Thymus (tissue), 11 donors: ENCODE measurements at regions not wholly inside any gene's neighbourhood (a gene's known extent, or its start where the extent isn't known, plus 50 kb on each side); places are given as distances from the start of the nearest gene placed in this dataset.

Experiments
- DNase-seq, 9 donors: peaks; one replicate each; pipeline ENCODE4 v3.0.0-alpha.2; 2013; ENCODE audit warnings: low spot score in 9 of 9, low read depth in 6 of 9, missing footprints in 1 of 9
- H3K27ac ChIP-seq, 2 donors: one replicate each; pipeline ENCODE4 v1.5.1; 2013; ENCODE audit warnings: control low read depth in 1 of 2, low read depth in 1 of 2, low read length in 1 of 2, mild to moderate bottlenecking in 1 of 2, moderate library complexity in 1 of 2
- H3K27me3 ChIP-seq, 2 donors: one replicate each; pipeline ENCODE4 v1.5.1; 2013; ENCODE audit warnings: low read length in 1 of 2; ENCODE audit not compliant: control insufficient read depth in 2 of 2, insufficient read depth in 1 of 2
- H3K36me3 ChIP-seq, 2 donors: one replicate each; pipeline ENCODE4 v1.5.1; 2013; ENCODE audit warnings: low read length in 1 of 2, mild to moderate bottlenecking in 1 of 2, moderate library complexity in 1 of 2; ENCODE audit not compliant: control insufficient read depth in 2 of 2, insufficient read depth in 2 of 2
- H3K4me1 ChIP-seq, 2 donors: one replicate each; pipeline ENCODE4 v1.5.1; 2013; ENCODE audit warnings: low read length in 2 of 2; ENCODE audit not compliant: control insufficient read depth in 2 of 2, insufficient read depth in 2 of 2
- H3K4me3 ChIP-seq, 2 donors: one replicate each; pipeline ENCODE4 v1.5.1; 2013; ENCODE audit warnings: low read length in 2 of 2, control low read depth in 1 of 2, mild to moderate bottlenecking in 1 of 2
- H3K9me3 ChIP-seq, 2 donors: one replicate each; pipeline ENCODE4 v1.5.1; 2013; ENCODE audit warnings: low read length in 1 of 2, mild to moderate bottlenecking in 1 of 2; ENCODE audit not compliant: control insufficient read depth in 2 of 2, insufficient read depth in 1 of 2
- WGBS: extraction: QIAGEN DNeasy Blood & Tissue Kit; methylation state at CpG from one replicate; pipeline ENCODE4 v1.1.7; 2013; 5-methylcytosine and 5-hydroxymethylcytosine counted together
- donor health status: healthy.

- H3K36me3 ChIP-seq = no peaks in the 10 kb centered on the region
- H3K27me3 ChIP-seq = no peaks in the 10 kb centered on the region
- H3K9me3 ChIP-seq = no peaks in the 10 kb centered on the region
- H3K27ac ChIP-seq = no peak overlapping the region
- DNase-seq = no peak
- peaks cover 0 to 17% of the 10 kb centered on the region in 2 donors for H3K4me1 ChIP-seq
- no peak overlapping the region for H3K4me3 ChIP-seq
- 99% methylated on average over 7 of the region's 7 CpGs for WGBS
Observed at GRCh38 chr14:50010752-50011151, 105.6 kb downstream of the VCPKMT start.

DNA sequence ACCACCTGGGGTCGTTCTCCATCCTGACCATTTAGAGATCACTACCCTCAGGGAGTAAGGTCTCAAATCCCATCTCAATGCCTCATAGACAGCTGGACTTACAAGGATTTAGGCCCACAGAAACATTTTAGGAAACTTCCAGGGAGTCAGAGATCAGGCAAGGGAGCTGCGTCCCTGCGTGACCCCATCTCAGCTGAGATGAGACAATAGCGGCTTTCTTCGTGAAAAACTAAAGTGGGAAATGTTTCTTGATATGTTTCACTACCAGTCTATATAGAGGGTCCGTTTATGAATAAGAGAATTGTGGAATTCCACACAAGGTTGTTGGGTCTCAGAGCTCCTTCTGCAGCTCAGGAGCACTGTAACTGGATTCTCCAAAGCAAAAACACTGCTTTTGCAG is 105.1 kb downstream of the VCPKMT start:
- H3K4me3 ChIP-seq = no peak overlapping the region
- no peaks in the 10 kb centered on the region for H3K9me3 ChIP-seq
- WGBS = 97% methylated on average over 6 of the region's 6 CpGs
- no peak overlapping the region for H3K27ac ChIP-seq
- peaks cover 0 to 17% of the 10 kb centered on the region in 2 donors for H3K4me1 ChIP-seq
- H3K36me3 ChIP-seq = no peaks in the 10 kb centered on the region
- DNase-seq = no peak
- H3K27me3 ChIP-seq = no peaks in the 10 kb centered on the region

DNA sequence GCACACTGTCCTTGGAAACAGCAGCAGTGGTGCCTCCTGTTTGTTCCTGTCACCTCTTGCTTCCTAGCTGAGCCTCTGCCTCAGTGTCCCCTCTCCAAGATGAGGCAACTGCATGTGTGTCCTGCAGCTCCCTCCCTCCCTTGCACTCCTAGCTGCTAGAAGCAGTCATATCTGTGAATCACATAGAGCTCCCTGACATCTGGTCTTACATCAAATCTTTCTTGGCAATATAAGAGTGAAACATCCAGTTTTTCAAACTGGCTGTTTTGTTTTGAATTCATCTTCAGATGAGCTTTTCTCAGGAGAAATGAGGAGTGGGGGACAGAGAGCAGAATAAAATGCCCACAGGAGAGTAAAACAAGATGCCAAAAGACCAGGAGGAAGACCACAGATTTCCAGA is 103.7 kb downstream of the VCPKMT start:
- Histone ChIP-seq H3K27me3 (no peaks in the 10 kb centered on the region), H3K27ac (no peak overlapping the region)

GRCh38 chr14:50013198-50013918 is 103.0 kb downstream of the VCPKMT start:
- Histone ChIP-seq H3K4me1 (peaks cover 0 to 9% of the 10 kb centered on the region in 2 donors), H3K27ac (no peak overlapping the region), H3K27me3 (no peaks in the 10 kb centered on the region), H3K36me3 (no peaks in the 10 kb centered on the region), H3K4me3 (no peak overlapping the region), H3K9me3 (no peaks in the 10 kb centered on the region)
- 94% methylated on average over 7 of the region's 7 CpGs for WGBS
- no peak for DNase-seq

More for the DNA sequence above, 103.7 kb downstream of the VCPKMT start:
- peaks cover 0 to 12% of the 10 kb centered on the region in 2 donors for H3K4me1 ChIP-seq
- DNase-seq = no peak
- no peaks in the 10 kb centered on the region for H3K9me3 ChIP-seq
- no peaks in the 10 kb centered on the region for H3K36me3 ChIP-seq
- H3K4me3 ChIP-seq = no peak overlapping the region

GRCh38 chr14:50013934-50014333 is 102.4 kb downstream of the VCPKMT start:
- WGBS = 54% methylated on average over 2 of the region's 2 CpGs
- Histone ChIP-seq H3K36me3 (no peaks in the 10 kb centered on the region), H3K4me3 (no peak overlapping the region), H3K4me1 (peaks cover 0 to 5% of the 10 kb centered on the region in 2 donors), H3K27me3 (no peaks in the 10 kb centered on the region), H3K27ac (no peak overlapping the region), H3K9me3 (no peaks in the 10 kb centered on the region)
- DNase-seq = no peak

GRCh38 chr14:50014809-50015430 is 101.5 kb downstream of the VCPKMT start:
- Histone ChIP-seq H3K4me1 (peaks cover 5 to 9% of the 10 kb centered on the region in 2 donors), H3K9me3 (no peaks in the 10 kb centered on the region), H3K4me3 (no peak overlapping the region), H3K36me3 (no peaks in the 10 kb centered on the region), H3K27ac (no peak overlapping the region), H3K27me3 (no peaks in the 10 kb centered on the region)
- DNase-seq = no peak
- 92% methylated on average over 2 of the region's 2 CpGs for WGBS

- H3K36me3 ChIP-seq = no peaks in the 10 kb centered on the region
- no peak overlapping the region for H3K27ac ChIP-seq
- peaks cover 5 to 14% of the 10 kb centered on the region in 2 donors for H3K4me1 ChIP-seq
- H3K27me3 ChIP-seq = no peaks in the 10 kb centered on the region
- H3K4me3 ChIP-seq = no peak overlapping the region
- DNase-seq = no peak
- 99% methylated on average over 3 of the region's 3 CpGs for WGBS
- H3K9me3 ChIP-seq = peaks cover 1 to 3% of the 10 kb centered on the region in 2 donors
Observed at GRCh38 chr14:50015716-50016115, 100.7 kb downstream of the VCPKMT start.

GRCh38 chr14:50018201-50018932 is 98.0 kb downstream of the VCPKMT start:
- Histone ChIP-seq H3K36me3 (no peaks in the 10 kb centered on the region), H3K9me3 (peaks cover 1 to 3% of the 10 kb centered on the region in 2 donors), H3K27me3 (no peaks in the 10 kb centered on the region), H3K4me1 (peaks cover 5 to 14% of the 10 kb centered on the region in 2 donors), H3K27ac (no peak overlapping the region), H3K4me3 (no peak overlapping the region)
- 94% methylated on average over 10 of the region's 10 CpGs for WGBS
- DNase-seq = no peak

GRCh38 chr14:50018933-50019210 is 97.5 kb downstream of the VCPKMT start:
- H3K36me3 ChIP-seq = no peaks in the 10 kb centered on the region
- H3K27me3 ChIP-seq = no peaks in the 10 kb centered on the region
- H3K9me3 ChIP-seq = peaks cover 1 to 3% of the 10 kb centered on the region in 2 donors
- H3K27ac ChIP-seq = no peak overlapping the region
- no peak for DNase-seq
- peaks cover 5 to 14% of the 10 kb centered on the region in 2 donors for H3K4me1 ChIP-seq
- H3K4me3 ChIP-seq = no peak overlapping the region
- WGBS = 86% methylated on average over 2 of the region's 2 CpGs
